GM21619 (cell line): ENCODE measurements at regions not wholly inside any gene's neighbourhood (a gene's known extent, or its start where the extent isn't known, plus 50 kb on each side); places are given as distances from the start of the nearest gene placed in this dataset.

Experiments used
- ATAC-seq: cut with Tn5 transposase; IDR thresholded peaks from one replicate; pipeline ENCODE4 v1.9.1; 2021; ENCODE audit not compliant: unreplicated experiment

DNA sequence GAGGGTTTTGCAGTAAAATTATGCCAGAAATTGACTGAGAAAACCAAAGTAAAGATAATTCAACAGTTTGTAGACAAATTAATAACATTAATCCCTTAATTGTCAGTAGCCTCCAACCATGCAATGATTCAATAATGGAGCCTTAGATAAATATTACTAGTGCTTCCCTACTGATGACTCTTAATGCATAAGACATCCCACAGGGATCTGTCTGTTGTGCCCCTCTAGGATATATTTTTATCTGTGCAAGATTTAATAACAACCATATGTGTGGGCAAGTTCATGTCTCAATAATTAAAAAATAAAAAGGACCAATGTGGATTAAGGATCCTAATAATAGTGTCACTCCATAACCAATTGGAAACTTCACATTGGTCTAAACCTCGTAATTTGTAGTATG is 230.3 kb upstream of the TCF4 start:
- ATAC-seq: no peak

DNA sequence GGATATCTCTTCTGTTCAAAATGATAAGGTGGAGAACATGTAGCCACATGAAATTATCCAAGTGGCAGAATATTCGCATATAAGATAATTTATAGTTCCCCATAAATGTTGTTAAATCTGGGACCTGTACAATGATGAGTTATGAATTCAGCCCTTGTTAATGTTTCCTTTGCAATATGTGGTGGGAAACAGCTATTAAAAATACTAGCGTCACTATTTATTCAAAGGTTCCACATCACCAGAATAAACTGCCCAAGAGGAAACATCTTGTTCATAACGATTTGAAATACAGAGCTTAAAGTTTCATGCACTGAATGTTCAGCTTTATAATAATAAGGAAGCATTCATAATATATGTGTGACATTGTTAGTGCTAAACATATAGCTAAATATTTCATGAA is 223.9 kb upstream of the TCF4 start:
- ATAC-seq: no peak

DNA sequence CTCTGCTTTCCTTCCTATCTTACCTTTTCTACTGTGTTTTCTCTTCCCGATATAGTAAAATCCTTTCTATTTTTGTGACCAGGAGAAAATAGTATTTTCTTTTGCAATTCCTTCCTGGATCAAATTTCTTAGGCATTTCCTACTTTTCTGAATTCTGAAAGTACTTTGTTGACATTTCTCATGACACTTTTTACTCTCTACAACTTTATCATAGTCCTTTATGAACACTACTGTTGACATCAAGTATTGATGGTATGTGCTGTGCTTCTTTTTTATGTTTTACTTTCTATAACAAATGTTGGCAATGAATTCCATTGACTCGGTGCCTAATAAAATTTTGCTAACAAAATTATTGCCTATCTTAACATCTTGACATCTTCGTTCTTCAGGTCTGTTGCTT is 217.7 kb upstream of the TCF4 start:
- no peak for ATAC-seq

DNA sequence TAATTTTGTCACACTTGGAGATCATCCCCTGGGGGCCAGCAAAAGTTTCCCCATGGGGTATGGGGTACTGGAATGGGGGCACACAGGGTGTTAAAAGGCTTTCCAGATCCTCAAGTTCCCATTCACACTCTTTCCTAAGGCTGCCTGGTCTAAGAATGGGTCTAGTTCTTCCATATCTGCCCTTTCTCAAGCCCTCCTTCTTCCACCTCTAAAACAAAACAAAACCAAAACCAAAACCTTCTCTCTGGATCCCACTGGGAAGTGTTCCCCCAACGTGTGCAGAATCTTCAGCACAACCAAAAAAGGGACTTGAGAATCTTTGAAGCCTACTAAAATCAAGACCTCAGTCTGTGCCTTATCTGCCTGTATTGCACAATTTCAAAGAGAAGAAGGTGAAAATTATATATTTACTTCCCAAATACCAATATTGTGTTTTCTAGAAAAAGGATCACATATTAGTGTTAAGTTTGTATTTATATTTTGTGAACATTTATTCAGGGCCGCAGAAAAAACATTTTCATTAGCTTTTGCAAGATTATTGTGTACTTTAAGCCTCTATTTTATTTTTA is 207.2 kb upstream of the TCF4 start:
- ATAC-seq: no peak

DNA sequence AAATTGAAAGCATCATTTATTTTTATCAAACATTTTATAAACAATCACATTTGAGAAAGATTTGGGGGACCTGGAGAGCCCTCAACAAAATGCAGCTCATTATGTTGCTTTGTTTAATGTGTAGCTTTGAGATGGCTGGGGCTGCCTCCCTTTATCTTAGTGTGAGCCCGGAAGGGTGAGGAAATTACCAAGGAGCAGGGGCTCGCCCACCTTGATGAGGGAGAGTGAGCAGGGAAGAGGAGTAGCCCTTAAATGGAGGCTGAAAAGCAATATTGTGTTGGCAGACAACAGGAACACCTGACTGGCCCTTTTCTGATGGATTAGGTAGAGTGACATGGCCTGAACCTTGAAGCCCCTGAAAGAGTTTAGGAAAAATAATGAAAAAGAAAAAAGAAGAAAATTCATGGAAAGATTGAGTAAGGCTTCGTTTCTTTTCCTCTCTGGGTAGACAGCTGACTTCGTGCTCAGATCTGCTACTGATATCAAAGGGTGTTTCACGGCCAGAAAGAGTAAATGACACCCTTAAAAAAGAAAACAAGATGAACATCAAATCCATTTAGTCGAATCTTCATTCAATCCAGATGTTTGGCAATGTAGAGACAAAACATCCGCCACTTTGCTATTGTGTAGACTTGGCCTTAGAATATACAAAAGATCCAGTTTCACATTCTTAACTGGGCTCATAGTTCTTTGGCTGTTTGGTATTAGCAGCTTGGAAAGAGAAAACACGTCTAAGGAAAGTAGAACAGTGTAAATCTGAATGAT is 206.5 kb upstream of the TCF4 start:
- ATAC-seq: no peak

DNA sequence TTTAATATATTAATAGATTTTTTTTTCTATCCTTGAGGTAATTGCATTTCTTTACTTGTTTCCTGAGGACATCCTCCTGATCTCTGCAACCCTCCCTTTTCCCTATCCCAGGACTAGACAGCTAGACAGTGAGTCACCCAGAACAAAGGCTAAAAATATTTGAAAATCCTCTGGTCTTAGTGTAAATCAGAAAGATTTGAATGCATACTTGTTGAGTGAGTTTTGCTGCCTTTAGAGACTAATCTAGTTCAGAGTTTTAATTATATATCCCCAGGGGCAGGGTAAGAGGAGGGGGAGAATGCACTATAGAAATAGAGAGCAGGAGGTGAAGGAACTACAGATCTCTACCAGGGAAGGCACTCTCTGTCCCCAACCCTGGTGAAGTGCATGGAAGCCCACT is 202.3 kb upstream of the TCF4 start:
- no peak for ATAC-seq

DNA sequence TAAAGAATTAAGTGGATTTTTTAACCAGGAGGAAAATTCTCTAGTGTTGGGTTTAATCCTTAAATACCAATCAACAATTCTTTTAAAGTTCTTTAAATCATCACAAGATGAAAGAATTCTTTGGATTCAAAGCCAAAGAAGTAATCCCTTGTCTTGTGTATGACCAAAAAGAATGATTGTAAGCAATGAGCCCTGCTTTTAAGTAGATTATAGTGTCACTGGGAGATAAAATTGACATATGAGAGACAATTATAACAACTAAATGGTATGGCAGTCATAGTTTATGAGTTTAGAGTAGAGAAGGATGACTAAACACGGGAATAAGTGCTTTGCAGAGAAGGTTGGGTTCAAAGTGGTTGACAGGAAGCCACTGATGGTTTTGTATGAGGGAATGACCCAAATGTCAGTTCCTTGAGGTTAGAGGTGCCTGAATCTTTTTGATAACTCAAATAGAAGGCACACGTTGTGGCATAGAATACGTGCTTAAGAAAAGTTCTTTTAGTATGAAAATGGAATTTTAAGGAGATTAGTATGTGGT is 199.6 kb upstream of the TCF4 start:
- no peak for ATAC-seq

DNA sequence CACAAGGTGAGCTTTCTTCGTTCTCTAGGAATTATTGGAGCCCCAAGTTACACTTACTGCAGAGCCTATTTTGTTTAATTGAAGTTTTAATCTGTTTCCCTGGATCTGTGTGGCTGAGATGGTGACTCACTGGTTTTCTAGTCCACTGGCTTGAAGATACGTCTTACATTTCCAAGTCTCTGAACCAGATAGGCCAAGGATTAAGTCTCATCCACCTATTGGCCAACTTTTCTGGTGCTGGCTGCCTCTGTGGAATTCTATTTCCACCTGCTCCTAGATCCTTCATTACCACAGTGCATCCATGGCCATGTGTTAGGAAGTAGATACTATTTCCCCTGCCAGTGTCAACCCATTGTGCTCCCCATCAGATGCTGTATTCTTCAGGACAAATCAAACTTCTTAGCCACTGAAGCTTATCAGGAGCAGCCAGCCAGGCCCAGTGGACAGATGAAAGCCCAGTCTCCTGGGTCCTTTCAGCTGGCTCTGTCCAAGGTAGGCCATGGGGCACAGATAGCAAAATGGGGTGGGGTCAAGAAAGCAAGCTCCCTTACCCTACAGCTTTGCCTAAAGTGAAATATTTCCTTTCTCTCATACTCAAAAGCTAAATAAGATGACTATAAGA is 198.8 kb upstream of the TCF4 start:
- ATAC-seq: no peak

DNA sequence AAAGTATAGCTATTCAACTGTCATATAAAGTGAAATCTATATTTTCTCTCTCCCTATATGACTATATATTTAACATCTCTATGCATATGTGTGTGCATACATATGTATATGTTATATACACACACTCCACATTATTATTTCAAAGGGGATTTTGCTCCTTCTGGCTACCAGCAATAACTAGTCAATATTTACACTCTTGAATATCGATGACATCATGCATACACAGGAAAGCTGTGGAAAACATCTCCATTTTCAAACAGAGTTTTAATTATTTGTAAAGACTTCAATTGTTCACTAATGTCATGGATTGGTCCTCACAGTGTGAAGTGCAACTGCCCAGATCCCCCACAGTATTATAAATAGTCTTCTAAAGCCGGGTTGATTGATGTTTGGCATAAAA is 195.9 kb upstream of the TCF4 start:
- ATAC-seq: no peak

DNA sequence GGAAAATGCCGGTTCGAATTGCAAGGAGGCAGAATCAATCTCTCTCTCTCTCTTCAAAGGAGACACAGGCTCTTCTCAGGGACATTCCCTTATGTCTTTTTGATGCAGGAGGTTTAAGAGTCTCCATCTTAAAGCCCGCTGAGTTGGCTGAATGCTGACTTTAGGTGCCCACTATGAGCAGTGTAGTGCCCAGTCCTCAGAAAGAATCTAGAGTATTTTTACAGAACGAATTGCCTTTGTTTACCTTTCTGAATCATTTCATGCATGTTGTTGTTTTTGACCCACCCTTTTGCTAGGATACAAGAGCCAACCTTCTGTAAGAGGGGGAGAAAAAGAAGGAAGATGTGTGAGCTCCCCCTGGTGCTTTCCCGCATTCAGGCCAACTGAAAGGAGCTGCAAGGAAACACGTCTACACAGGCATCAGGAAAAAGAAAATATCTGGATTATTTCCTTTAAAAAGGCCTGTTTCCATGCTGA is 193.5 kb upstream of the TCF4 start:
- no peak for ATAC-seq

DNA sequence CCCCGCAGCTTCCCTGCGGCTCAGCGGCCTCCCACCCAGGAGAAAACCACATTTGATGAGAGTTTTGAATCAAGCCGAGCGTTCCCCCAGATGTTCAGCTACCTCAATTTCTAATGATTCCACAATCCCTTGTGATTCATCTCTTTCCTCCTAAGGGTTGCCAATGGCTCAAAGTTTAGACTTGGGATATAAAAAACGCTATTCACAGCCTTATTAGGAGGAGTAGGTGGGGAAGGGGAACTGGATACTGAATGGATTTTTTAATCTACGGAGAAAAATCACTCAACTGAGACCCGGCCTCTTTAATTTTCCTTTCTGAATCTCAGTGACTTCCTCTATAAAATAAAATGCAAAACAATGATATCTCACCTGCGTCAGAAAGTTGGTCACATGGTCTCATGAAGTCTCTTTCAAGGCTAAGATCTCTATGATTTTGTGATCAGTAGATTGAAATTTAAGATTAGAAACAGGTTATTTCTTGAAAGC is 192.6 kb upstream of the TCF4 start:
- no peak for ATAC-seq

DNA sequence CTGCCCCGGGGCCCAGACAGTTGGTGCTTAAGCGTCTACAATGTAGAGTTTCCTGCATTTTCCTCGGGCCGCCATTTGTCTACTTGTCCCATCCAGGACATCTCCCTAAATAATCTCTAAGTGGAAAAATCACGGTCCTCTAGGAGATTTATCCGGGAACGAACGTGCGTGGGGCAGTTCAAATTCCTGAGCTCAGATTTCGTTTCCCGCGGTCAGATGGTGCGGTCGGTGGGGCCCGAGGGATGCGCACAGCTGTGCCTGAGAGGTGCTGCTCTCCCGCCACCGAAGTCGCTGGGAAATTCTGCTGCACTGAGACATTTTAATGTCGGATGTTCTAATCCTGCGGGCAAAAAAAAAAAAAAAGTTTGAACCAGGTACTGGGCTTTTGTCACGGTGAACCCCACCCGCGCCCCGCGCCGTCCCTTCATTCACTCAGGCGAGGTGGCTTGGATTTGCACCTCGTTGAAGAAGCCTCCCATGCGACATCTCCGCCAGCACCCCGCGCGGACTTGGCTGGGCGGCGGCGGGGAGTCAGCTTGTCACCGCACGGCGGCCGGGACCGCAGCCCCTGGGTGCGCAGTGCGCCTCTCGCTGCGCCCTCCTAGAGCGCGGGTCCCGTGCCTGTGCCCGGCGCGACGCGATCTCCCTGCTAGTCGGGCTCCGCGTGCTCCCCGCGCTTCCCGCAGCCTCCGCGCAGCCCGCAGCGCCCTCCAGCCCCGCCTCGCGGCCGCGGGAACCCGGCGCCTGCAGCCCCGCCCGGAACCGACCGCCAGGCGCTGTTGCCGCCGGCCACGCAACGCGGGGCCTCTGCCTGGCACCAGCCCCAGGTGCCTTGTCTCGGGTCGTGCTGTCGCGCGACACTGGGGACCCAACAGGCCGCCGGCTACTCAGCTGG is 191.9 kb upstream of the TCF4 start:
- no peak for ATAC-seq

DNA sequence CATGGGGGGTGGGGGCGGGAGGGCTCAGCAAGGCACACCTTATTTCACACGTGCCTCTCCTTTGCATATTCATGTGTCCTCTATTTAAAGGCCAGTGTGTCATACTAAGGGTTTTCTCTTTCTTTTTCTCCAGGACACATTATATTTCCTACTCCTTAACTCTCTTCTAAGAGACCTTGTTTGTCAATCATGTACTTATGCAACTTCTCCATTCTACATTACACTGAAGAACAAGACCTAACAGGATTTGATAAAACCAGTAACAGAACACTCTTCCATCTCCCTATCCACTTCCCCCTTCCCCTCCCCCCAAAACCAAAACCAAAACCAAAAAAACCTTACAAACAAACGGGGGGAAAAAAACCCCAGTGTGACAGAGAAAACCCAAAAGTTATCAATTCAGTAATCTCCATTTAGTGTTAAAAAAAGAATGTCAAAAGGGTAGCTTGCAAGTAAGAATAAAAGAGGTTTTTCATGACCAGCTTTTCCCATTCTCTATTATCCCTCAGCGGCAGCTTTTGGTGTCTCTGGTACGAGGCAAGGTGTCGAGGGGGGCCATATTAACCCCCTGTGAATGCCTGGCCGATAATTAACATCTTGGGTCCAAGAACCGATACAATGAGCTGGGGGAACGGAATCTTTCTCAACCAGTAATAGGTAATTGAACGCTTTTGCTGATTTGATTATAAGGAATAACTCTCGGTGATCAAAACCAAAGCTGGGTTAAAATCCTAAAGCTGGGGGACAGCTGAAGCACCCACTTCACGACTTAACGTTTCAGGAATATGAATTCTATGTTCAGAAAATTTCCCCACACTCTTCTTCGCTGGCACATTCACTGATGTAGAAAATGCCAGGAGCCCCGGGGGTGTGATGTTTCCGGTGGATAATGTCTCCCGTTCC is 191.0 kb upstream of the TCF4 start:
- peak; percentile 38 for ATAC-seq

DNA sequence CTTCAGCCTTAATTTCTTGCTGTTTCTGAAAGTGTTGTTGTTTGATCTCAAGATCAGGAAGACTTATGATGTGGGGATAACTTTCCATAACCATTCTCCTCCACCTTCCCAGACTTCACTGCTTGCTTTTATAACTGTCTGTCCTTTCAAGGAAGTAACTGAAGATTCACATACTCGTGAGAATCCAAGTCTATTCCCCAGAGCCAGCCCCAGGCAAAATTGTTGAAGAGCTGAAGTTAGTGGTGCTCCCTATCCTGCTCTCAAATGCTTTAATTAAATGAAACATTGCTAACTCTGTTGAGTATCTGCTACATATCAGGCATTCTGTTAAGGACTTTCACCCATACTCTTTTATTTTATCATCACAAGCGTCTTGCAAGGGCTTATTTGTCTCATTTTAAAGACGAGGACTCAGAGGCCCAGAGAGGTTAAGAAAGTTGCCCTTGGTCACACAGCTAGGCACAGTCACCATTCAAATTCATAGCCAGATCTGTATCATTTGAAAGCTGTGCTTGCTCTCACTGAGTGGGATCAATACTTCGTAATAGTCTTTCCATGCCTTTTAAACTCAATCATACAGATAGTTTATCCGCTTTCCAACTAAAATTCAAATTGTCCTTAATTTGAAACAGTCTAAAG is 189.8 kb upstream of the TCF4 start:
- no peak for ATAC-seq

DNA sequence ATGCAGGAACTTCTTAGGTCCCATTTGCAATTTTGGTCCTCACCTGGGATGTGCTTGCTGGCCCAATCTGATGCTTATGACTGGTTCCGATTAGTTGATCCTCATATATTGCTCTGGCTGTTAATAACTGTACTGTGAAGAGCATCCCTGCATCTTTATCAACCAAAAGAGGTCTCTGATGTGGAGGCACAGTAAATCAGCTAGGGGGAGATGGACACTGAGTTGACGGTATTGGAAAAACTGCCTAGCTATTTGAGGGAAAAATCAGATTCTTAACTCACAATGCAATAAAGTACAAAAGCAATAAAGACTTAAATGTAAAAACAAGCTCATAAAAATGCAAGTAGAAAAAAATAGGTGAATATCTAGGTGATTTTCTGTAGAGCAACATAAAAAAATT is 188.0 kb upstream of the TCF4 start:
- ATAC-seq: no peak

DNA sequence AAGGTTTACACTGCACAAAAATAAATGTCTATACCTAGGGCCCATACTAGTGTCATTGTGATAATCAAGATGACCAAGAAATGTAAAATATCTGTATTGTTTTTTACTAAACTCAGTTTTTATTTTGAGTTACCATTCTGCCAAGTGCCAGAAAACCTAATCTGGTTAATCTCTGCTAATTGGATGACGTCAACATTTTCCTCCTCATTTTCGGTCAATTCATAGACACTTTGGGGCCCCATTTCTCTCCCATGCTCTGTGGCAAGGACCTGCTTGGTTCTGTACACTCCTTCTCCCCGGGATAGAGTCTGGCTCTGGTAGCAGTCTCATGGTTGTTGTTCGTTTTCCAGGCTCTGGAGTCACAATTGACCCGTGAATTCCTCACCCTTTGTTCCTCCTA is 186.5 kb upstream of the TCF4 start:
- no peak for ATAC-seq

DNA sequence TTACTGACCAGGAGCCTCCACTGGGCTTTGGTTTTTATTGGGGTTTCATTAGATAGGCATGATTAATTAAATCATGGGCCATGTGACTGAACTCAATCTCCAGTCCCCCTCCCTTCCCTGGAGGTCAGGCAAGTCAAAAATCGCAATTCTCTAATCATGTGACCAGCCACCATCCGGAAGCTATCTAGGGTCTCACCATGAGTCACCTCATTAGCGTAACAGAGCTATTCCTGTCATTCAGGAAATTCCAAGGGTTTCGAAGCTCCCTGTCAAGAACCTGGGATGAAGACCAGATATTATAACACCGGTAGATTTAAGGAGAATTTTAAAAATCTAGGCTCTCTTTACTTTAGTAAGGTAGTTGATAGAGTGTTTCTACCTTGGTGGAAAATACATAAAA is 180.3 kb upstream of the TCF4 start:
- no peak for ATAC-seq

DNA sequence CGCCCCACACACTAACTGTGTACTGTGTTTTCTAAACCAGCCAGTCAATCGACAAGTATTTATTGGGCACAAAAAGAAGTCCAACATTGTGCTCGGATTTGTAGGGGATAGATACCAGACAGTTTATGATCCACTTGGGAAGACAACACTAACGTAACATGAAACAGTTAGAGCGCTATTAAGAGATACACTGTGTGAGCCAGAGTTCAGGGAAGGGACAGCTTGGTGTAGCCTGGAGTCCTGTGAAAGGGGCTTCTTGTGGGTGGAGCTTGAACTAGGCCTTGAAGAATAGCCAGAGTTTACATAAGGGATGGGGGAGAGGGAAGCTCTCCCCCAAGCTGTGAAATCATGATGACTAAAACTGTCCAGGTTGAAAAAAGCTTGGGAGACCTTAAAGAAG is 176.4 kb upstream of the TCF4 start:
- no peak for ATAC-seq

DNA sequence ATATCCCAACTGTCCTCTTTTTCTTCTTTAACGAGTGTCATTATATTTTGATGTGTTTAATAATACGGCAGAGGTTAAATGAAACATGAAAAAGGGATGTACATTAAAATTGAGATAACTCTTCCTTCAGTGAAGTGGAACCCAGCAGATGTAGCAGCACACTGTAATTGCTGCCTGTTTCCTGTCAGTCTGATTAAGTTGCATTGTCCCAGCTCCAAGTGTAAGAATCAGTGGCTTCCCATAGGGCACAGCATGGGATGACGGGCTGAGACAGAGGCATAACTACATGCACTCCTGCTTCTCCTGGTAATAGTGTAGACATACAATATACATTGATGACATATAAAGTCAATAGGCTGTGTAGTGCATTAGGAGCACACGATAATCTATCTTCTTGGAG is 175.8 kb upstream of the TCF4 start:
- ATAC-seq: no peak

DNA sequence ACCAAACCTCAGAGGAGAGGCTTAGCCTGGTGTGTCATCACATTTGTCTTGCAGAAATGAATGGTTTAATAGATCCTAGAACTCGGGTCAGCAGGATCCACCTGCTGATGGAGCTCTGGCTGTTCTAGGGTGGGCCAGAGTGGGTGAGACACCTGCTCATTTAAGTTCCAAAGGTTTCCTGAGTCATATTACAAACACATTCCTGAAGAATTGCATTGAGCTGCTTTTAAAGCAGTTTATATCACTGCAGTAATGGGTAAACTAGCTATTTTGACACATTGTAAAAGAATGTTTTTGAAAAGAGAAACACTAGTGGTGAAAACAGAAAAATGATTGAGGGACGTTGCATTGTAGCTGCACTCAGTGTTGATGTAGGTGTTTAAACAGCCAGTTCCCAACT is 175.3 kb upstream of the TCF4 start:
- ATAC-seq: no peak
